ENCODE measurements at regions not wholly inside any gene's neighbourhood (a gene's known extent, or its start where the extent isn't known, plus 50 kb on each side); places are given as distances from the start of the nearest gene placed in this dataset.
"Not testable (repeated sequence)": the region's sequence is repeated elsewhere in the genome, so short reads cannot be mapped to it uniquely, and the experiment has no call there.

DNA sequence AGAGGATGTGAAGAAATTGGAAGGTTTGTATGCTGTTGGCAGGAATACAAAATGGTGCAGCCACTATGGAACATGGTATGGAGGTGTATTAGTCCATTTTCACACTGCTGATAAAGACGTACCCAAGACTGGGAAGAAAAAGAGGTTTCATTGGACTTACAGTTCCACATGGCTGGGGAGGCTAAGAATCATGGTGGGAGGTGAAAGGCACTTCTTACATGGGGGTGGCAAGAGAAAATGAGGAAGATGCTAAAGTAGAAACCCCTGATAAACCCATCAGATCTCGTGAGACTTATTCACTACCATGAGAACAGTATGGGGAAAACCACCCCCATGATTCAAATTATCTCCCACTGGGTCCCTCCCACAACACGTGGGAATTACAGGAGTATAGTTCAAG, 72.1 kb upstream of the SNX9 start:
- POLR2A ChIA-PET; H3K9me1 ChIP-seq (ENCODE audit: control insufficient read depth, insufficient read depth, low read length); H3K9me3 ChIP-seq (replicated peaks; ENCODE audit: control insufficient read depth, insufficient read depth, low read depth, low read length); H3K36me3 ChIP-seq (ENCODE audit: control insufficient read depth, insufficient read depth, low read length); FAIRE-seq; H3K4me2 ChIP-seq (ENCODE audit: insufficient read depth, low read length); ATAC-seq; H3K27ac ChIP-seq (ENCODE audit: extremely low read depth, low read depth, low read length); H3K79me2 ChIP-seq (ENCODE audit: control insufficient read depth, insufficient read depth, low read length); BruUV-seq (replicated peaks); H3K9ac ChIP-seq (ENCODE audit: insufficient read depth in 1 of 2, low read depth in 2 of 2, low read length in 2 of 2); intact Hi-C loops (cut with micrococcal nuclease); H3K27me3 ChIP-seq (ENCODE audit: control insufficient read depth in 2 of 2, insufficient read depth in 2 of 2, low read length in 2 of 2); H3K4me3 ChIP-seq; DNase-seq (ENCODE audit: extremely low read depth in 1 of 4, low spot score in 3 of 4); in situ Hi-C loops (cut with MboI); H4K20me1 ChIP-seq (replicated peaks; ENCODE audit: control insufficient read depth, insufficient read depth, low read length); CTCF ChIA-PET (ENCODE audit: low intra/inter-chr PET ratio); H2AFZ ChIP-seq (ENCODE audit: low read depth, low read length): not testable (repeated sequence)
- WGBS (ENCODE audit: insufficient coverage, low coverage, missing lambda C conversion rate) = 43% methylated on average over 3 of the region's 3 CpGs
- peaks cover 0 to 24% of the 10 kb centered on the region in 2 experiments; a peak in 4 of 5 replicates for H3K4me1 ChIP-seq (replicated peaks in 1 of 2; ENCODE audit: control insufficient read depth in 2 of 2, insufficient read depth in 2 of 2, low read length in 2 of 2)
- TF ChIP-seq, protein P1, sequence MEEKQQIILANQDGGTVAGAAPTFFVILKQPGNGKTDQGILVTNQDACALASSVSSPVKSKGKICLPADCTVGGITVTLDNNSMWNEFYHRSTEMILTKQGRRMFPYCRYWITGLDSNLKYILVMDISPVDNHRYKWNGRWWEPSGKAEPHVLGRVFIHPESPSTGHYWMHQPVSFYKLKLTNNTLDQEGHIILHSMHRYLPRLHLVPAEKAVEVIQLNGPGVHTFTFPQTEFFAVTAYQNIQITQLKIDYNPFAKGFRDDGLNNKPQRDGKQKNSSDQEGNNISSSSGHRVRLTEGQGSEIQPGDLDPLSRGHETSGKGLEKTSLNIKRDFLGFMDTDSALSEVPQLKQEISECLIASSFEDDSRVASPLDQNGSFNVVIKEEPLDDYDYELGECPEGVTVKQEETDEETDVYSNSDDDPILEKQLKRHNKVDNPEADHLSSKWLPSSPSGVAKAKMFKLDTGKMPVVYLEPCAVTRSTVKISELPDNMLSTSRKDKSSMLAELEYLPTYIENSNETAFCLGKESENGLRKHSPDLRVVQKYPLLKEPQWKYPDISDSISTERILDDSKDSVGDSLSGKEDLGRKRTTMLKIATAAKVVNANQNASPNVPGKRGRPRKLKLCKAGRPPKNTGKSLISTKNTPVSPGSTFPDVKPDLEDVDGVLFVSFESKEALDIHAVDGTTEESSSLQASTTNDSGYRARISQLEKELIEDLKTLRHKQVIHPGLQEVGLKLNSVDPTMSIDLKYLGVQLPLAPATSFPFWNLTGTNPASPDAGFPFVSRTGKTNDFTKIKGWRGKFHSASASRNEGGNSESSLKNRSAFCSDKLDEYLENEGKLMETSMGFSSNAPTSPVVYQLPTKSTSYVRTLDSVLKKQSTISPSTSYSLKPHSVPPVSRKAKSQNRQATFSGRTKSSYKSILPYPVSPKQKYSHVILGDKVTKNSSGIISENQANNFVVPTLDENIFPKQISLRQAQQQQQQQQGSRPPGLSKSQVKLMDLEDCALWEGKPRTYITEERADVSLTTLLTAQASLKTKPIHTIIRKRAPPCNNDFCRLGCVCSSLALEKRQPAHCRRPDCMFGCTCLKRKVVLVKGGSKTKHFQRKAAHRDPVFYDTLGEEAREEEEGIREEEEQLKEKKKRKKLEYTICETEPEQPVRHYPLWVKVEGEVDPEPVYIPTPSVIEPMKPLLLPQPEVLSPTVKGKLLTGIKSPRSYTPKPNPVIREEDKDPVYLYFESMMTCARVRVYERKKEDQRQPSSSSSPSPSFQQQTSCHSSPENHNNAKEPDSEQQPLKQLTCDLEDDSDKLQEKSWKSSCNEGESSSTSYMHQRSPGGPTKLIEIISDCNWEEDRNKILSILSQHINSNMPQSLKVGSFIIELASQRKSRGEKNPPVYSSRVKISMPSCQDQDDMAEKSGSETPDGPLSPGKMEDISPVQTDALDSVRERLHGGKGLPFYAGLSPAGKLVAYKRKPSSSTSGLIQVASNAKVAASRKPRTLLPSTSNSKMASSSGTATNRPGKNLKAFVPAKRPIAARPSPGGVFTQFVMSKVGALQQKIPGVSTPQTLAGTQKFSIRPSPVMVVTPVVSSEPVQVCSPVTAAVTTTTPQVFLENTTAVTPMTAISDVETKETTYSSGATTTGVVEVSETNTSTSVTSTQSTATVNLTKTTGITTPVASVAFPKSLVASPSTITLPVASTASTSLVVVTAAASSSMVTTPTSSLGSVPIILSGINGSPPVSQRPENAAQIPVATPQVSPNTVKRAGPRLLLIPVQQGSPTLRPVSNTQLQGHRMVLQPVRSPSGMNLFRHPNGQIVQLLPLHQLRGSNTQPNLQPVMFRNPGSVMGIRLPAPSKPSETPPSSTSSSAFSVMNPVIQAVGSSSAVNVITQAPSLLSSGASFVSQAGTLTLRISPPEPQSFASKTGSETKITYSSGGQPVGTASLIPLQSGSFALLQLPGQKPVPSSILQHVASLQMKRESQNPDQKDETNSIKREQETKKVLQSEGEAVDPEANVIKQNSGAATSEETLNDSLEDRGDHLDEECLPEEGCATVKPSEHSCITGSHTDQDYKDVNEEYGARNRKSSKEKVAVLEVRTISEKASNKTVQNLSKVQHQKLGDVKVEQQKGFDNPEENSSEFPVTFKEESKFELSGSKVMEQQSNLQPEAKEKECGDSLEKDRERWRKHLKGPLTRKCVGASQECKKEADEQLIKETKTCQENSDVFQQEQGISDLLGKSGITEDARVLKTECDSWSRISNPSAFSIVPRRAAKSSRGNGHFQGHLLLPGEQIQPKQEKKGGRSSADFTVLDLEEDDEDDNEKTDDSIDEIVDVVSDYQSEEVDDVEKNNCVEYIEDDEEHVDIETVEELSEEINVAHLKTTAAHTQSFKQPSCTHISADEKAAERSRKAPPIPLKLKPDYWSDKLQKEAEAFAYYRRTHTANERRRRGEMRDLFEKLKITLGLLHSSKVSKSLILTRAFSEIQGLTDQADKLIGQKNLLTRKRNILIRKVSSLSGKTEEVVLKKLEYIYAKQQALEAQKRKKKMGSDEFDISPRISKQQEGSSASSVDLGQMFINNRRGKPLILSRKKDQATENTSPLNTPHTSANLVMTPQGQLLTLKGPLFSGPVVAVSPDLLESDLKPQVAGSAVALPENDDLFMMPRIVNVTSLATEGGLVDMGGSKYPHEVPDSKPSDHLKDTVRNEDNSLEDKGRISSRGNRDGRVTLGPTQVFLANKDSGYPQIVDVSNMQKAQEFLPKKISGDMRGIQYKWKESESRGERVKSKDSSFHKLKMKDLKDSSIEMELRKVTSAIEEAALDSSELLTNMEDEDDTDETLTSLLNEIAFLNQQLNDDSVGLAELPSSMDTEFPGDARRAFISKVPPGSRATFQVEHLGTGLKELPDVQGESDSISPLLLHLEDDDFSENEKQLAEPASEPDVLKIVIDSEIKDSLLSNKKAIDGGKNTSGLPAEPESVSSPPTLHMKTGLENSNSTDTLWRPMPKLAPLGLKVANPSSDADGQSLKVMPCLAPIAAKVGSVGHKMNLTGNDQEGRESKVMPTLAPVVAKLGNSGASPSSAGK (IDR thresholded peaks at IDR 0.05) = 0 out of 2 replicates have a peak, but pooled peaks have one; percentile 9
- TF ChIP-seq ZFP36 (IDR thresholded peaks at IDR 0.05; ENCODE audit: low read depth, low read length, partially characterized antibody) (peak; percentile 59), CC2D1A (IDR thresholded peaks at IDR 0.05) (peak; percentile 47; the same call in 1 of the 2 replicates), ZNF766 (CRISPR knock-in tag; conservative IDR thresholded peaks at IDR 0.05) (peak; percentile 71)

Data from K562 (cell line).